K562 (cell line): ENCODE measurements at regions not wholly inside any gene's neighbourhood (a gene's known extent, or its start where the extent isn't known, plus 50 kb on each side); places are given as distances from the start of the nearest gene placed in this dataset.

Source experiments
- ATAC-seq: fragments of 200-7000 bp; cut with Tn5 transposase; 3 replicates; pipeline ENCODE4 v1.9.1; 2020; ENCODE audit warnings: moderate library complexity
- BruUV-seq: library from RNA; stranded (reverse); fragments of 400-500 nt; replicated peaks from 2 replicates; lab custom pipeline; 2021; lab: Mats Ljungman, UMichigan
- CTCF ChIA-PET: fragments of 300-600 bp; formaldehyde crosslinking; extraction: SDS; loops from one replicate; lab custom pipeline; 2021; ENCODE audit warnings: low intra/inter-chr PET ratio; lab: Yijun Ruan, JAX
- POLR2A ChIA-PET: fragments of 300-600, 350-650 bp; sonication (Branson Sonifier 250); formaldehyde crosslinking; extraction: SDS; loops from one replicate; lab custom pipeline; 2021; ENCODE audit warnings: antibody characterized with exemption, inconsistent platforms; lab: Yijun Ruan, JAX
- DNase-seq, 4 experiments: peaks; one replicate each; pipeline versions ENCODE4 v3.0.0 to v3.0.0-alpha.2; 2011 to 2018; ENCODE audit warnings: low spot score in 3 of 4, mixed read lengths in 3 of 4; ENCODE audit errors: extremely low read depth in 1 of 4
- FAIRE-seq: peaks from 2 replicates; lab custom pipeline; 2011; peaks lifted over from hg19 to GRCh38; lab: Jason Lieb, UNC
- H2AFZ ChIP-seq: 2 replicates; pipeline ENCODE4 v1.6.0; 2011; ENCODE audit warnings: low read depth, low read length, control low read depth, inconsistent platforms
- H3K27ac ChIP-seq: fragments of 200-600 bp; 3 replicates; pipeline ENCODE4 v1.8.0; 2011; ENCODE audit warnings: low read depth, mild to moderate bottlenecking, control low read depth, inconsistent platforms, low read length, moderate library complexity, mixed read lengths; ENCODE audit errors: extremely low read depth
- H3K27me3 ChIP-seq, 2 experiments: fragments of 300-600 bp in 1 of 2; 2 replicates in 1 of 2; 3 replicates in 1 of 2; pipeline versions ENCODE4 v1.6.0 to v1.8.0; 2011; ENCODE audit warnings: inconsistent platforms in 2 of 2, low read length in 2 of 2, mild to moderate bottlenecking in 1 of 2, mixed read lengths in 1 of 2, moderate library complexity in 1 of 2; ENCODE audit not compliant: control insufficient read depth in 2 of 2, insufficient read depth in 2 of 2
- H3K36me3 ChIP-seq: fragments of 300-600 bp; 3 replicates; pipeline ENCODE4 v1.8.0; 2011; ENCODE audit warnings: mild to moderate bottlenecking, low read length, inconsistent platforms; ENCODE audit not compliant: control insufficient read depth, insufficient read depth
- H3K4me1 ChIP-seq, 2 experiments: fragments of 200-600 bp in 1 of 2; replicated peaks in 1 of 2; 2 replicates in 1 of 2; 3 replicates in 1 of 2; pipeline versions ENCODE4 v1.5.1 to v1.8.0; 2011; ENCODE audit warnings: inconsistent platforms in 2 of 2, low read length in 2 of 2, mild to moderate bottlenecking in 1 of 2, mixed read lengths in 1 of 2, moderate library complexity in 1 of 2; ENCODE audit not compliant: control insufficient read depth in 2 of 2, insufficient read depth in 2 of 2
- H3K4me2 ChIP-seq: 2 replicates; pipeline ENCODE4 v1.6.1; 2011; ENCODE audit warnings: low read length, control low read depth, inconsistent platforms, mixed read lengths; ENCODE audit not compliant: insufficient read depth
- H3K4me3 ChIP-seq: fragments of 200-600 bp; sonication (generic), shearing (Covaris generic); 2 replicates; pipeline ENCODE4 v1.5.1; 2016; ENCODE audit warnings: control low read depth, inconsistent platforms
- H3K79me2 ChIP-seq: fragments of 200-600 bp; 3 replicates; pipeline ENCODE4 v1.8.0; 2011; ENCODE audit warnings: low read length, inconsistent platforms; ENCODE audit not compliant: control insufficient read depth, insufficient read depth
- H3K9ac ChIP-seq, 2 experiments: 2 replicates each; pipeline versions ENCODE4 v1.6.0 to v1.6.1; 2011; ENCODE audit warnings: low read depth in 2 of 2, low read length in 2 of 2, control low read depth in 1 of 2, inconsistent platforms in 1 of 2, mild to moderate bottlenecking in 1 of 2, mixed read lengths in 1 of 2; ENCODE audit not compliant: insufficient read depth in 1 of 2
- H3K9me1 ChIP-seq: one replicate; pipeline ENCODE4 v1.6.0; 2011; ENCODE audit warnings: inconsistent platforms, mild to moderate bottlenecking, low read length, moderate library complexity; ENCODE audit not compliant: control insufficient read depth, insufficient read depth
- H3K9me3 ChIP-seq: replicated peaks from 2 replicates; pipeline ENCODE4 v1.5.1; 2011; ENCODE audit warnings: low read depth, low read length, inconsistent platforms; ENCODE audit not compliant: control insufficient read depth, insufficient read depth
- H4K20me1 ChIP-seq: replicated peaks from 2 replicates; pipeline ENCODE4 v1.6.1; 2011; ENCODE audit warnings: low read length, inconsistent platforms, mixed read lengths; ENCODE audit not compliant: control insufficient read depth, insufficient read depth
- HDAC3 ChIP-seq: fragments of 450-650 bp; IDR thresholded peaks from 2 replicates; pipeline ENCODE4 v1.6.1; 2018; ENCODE audit warnings: borderline replicate concordance, mild to moderate bottlenecking, moderate library complexity; ENCODE audit not compliant: partially characterized antibody
- HLTF ChIP-seq: fragments of 450-650 bp; IDR thresholded peaks from 2 replicates; pipeline ENCODE4 v1.6.1; 2016
- NEUROD1 ChIP-seq: fragments of 150-350 bp; IDR thresholded peaks from 2 replicates; pipeline ENCODE4 v1.6.1; 2014; ENCODE audit warnings: borderline replicate concordance, low read length, low read depth; ENCODE audit not compliant: partially characterized antibody
- RAD21 ChIP-seq, 2 experiments: fragments of 250-450 bp in 1 of 2; fragments of 450-650 bp in 1 of 2; sonication (Bioruptor Pico) in 1 of 2; formaldehyde crosslinking in 1 of 2; IDR thresholded peaks in 1 of 2; conservative IDR thresholded peaks in 1 of 2; 2 replicates each; pipeline versions ENCODE4 v1.4.0 to v1.8.0; 2020 to 2022; ENCODE audit warnings: mild to moderate bottlenecking in 2 of 2, moderate library complexity in 1 of 2
- RBM25 ChIP-seq: fragments of 200-400 bp; formaldehyde crosslinking; IDR thresholded peaks from 2 replicates; pipeline ENCODE4 v1.6.1; 2018; ENCODE audit warnings: low read length, low read depth, moderate library complexity; ENCODE audit not compliant: severe bottlenecking
- SMARCE1 ChIP-seq: fragments of 450-650 bp; IDR thresholded peaks from 2 replicates; pipeline ENCODE4 v1.7.1; 2016; ENCODE audit warnings: mild to moderate bottlenecking
- WGBS: fragments of 100-300 bp; shearing (Covaris generic); methylation state at CpG from one replicate; pipeline ENCODE4 v1.1.6; 2016; ENCODE audit warnings: low coverage, mixed read lengths; ENCODE audit not compliant: insufficient coverage; ENCODE audit errors: missing lambda C conversion rate; 5-methylcytosine and 5-hydroxymethylcytosine counted together
- in situ Hi-C: fragments of 300-500 bp; cut with MboI; formaldehyde crosslinking; loops from 4 replicates; pipeline ENCODE4 v1.15.0; 2018; ENCODE audit warnings: inconsistent platforms, mixed read lengths
- intact Hi-C: fragments of 100-400 bp; cut with micrococcal nuclease; formaldehyde crosslinking; loops from 2 replicates; pipeline ENCODE4 v1.14.2; 2022
- TF ChIP-seq, protein P1 (sequence below): IDR thresholded peaks from 2 replicates; pipeline ENCODE4 v1.6.1; 2014; ENCODE audit warnings: antibody characterized with exemption

DNA sequence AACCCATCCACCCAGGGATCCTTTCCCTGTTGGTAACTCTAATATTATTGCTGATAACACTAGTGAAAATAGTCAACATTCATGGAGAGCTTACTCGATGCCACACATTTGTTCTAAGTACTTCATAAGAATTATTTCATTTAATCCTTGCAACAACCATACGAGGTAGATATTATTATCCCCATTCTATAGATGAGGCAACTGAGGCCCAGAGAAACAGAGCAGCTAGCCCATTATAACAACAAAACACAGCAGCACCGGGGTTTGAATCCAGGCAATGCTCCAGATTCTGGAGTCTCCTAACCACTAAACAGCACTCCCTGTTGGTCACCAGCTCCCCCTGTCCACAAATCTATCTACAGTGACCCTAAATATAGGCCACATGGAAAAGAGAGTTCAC, 90.4 kb upstream of the PKDCC start:
- intact Hi-C loops: no loop called here
- ATAC-seq: no peak
- no peaks in the 10 kb centered on the region for H4K20me1 ChIP-seq
- TF ChIP-seq, protein P1, sequence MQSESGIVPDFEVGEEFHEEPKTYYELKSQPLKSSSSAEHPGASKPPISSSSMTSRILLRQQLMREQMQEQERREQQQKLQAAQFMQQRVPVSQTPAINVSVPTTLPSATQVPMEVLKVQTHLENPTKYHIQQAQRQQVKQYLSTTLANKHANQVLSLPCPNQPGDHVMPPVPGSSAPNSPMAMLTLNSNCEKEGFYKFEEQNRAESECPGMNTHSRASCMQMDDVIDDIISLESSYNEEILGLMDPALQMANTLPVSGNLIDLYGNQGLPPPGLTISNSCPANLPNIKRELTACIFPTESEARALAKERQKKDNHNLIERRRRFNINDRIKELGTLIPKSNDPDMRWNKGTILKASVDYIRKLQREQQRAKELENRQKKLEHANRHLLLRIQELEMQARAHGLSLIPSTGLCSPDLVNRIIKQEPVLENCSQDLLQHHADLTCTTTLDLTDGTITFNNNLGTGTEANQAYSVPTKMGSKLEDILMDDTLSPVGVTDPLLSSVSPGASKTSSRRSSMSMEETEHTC: no peak
- TF ChIP-seq RAD21 (CRISPR knock-in tag; conservative IDR thresholded peaks at IDR 0.05 in 1 of 2, IDR thresholded peaks at IDR 0.05 in 1 of 2) (peak in 1 of 2 experiments; percentile 40; a peak in 2 of 4 replicates), HLTF (no peak), SMARCE1 (no peak), HDAC3 (no peak), NEUROD1 (no peak), RBM25 (peak; percentile 59)
- TF ChIP-seq, all 486 proteins: peak for 2
- Histone ChIP-seq H3K27ac (no peak overlapping the region), H3K9me3 (no peaks in the 10 kb centered on the region), H3K27me3 (peaks cover 0 to 16% of the 10 kb centered on the region in 2 experiments; a peak in 3 of 5 replicates), H3K4me3 (no peak overlapping the region), H2AFZ (no peak overlapping the region), H3K4me1 (no peaks in the 10 kb centered on the region), H3K9ac (no peak overlapping the region), H3K36me3 (no peaks in the 10 kb centered on the region), H3K4me2 (no peak overlapping the region), H3K79me2 (no peaks in the 10 kb centered on the region), H3K9me1 (no peaks in the 10 kb centered on the region)
- no TSS peak for BruUV-seq
- ChIA-PET POLR2A (no interaction called here), CTCF (no interaction called here)
- FAIRE-seq (no peak), DNase-seq (no peak)
- in situ Hi-C loops: no loop called here
- WGBS: 2% methylated on average over 3 of the region's 3 CpGs
